Endodermal cell (in vitro differentiated cells): ENCODE measurements at regions not wholly inside any gene's neighbourhood (a gene's known extent, or its start where the extent isn't known, plus 50 kb on each side); places are given as distances from the start of the nearest gene placed in this dataset.
"Not testable (repeated sequence)": the region's sequence is repeated elsewhere in the genome, so short reads cannot be mapped to it uniquely, and the experiment has no call there.

ENCODE experiments used
- DNase-seq: peaks from one replicate; pipeline ENCODE4 v3.0.0-alpha.2; 2017
- H3K27ac ChIP-seq: 2 replicates; pipeline ENCODE4 v1.5.1; 2013; ENCODE audit warnings: mild to moderate bottlenecking, low read depth, low read length, moderate library complexity
- H3K27me3 ChIP-seq: 2 replicates; pipeline ENCODE4 v1.6.1; 2013; ENCODE audit warnings: mild to moderate bottlenecking, low read length, moderate library complexity; ENCODE audit not compliant: insufficient read depth, control insufficient read depth, poor library complexity, severe bottlenecking
- H3K36me3 ChIP-seq: 2 replicates; pipeline ENCODE4 v1.7.0; 2013; ENCODE audit warnings: mild to moderate bottlenecking, low read length, moderate library complexity; ENCODE audit not compliant: control insufficient read depth, insufficient read depth
- H3K4me1 ChIP-seq: one replicate; pipeline ENCODE4 v1.7.0; 2013; ENCODE audit warnings: low read length; ENCODE audit not compliant: control insufficient read depth, insufficient read depth
- H3K4me3 ChIP-seq: 2 replicates; pipeline ENCODE4 v1.5.1; 2013; ENCODE audit warnings: mild to moderate bottlenecking, low read length, moderate library complexity
- H3K9ac ChIP-seq: 2 replicates; pipeline ENCODE4 v1.6.1; 2013; ENCODE audit warnings: mild to moderate bottlenecking, low read length, moderate library complexity; ENCODE audit not compliant: poor library complexity, severe bottlenecking; ENCODE audit errors: extremely low read depth
- H3K9me3 ChIP-seq: 2 replicates; pipeline ENCODE4 v1.6.1; 2013; ENCODE audit warnings: mild to moderate bottlenecking, low read length, moderate library complexity; ENCODE audit not compliant: control insufficient read depth
- H3K27ac Mint-ChIP-seq: 2 replicates; pipeline ENCODE4 v1.8.0; 2020; ENCODE audit warnings: mixed read lengths
- H3K27me3 Mint-ChIP-seq: 2 replicates; pipeline ENCODE4 v1.8.0; 2021; ENCODE audit warnings: mild to moderate bottlenecking, mixed read lengths; ENCODE audit not compliant: insufficient read depth
- H3K36me3 Mint-ChIP-seq: 2 replicates; pipeline ENCODE4 v1.8.0; 2020; ENCODE audit warnings: low read depth, mixed read lengths
- H3K4me1 Mint-ChIP-seq: 2 replicates; pipeline ENCODE4 v1.8.0; 2020; ENCODE audit warnings: mixed read lengths
- H3K4me3 Mint-ChIP-seq: 2 replicates; pipeline ENCODE4 v1.8.0; 2020; ENCODE audit warnings: mild to moderate bottlenecking, moderate library complexity, mixed read lengths
- H3K9me3 Mint-ChIP-seq: 2 replicates; pipeline ENCODE4 v1.8.0; 2020; ENCODE audit warnings: mild to moderate bottlenecking, mixed read lengths
- CTCF ChIP-seq: fragments of 200-600 bp; sonication (generic); conservative IDR thresholded peaks from 2 replicates; pipeline ENCODE4 v1.5.0; 2021; ENCODE audit warnings: antibody characterized with exemption, mild to moderate bottlenecking
- WGBS, 2 experiments: methylation state at CpG; one replicate each; pipeline versions ENCODE4 v1.1.5 to v1.1.7; 2013; ENCODE audit warnings: missing lambda C conversion rate in 2 of 2, mixed read lengths in 1 of 2; ENCODE audit not compliant: insufficient coverage in 1 of 2, insufficient read length in 1 of 2; 5-methylcytosine and 5-hydroxymethylcytosine counted together

- Histone ChIP-seq H3K4me1 (peaks cover 15% of the 10 kb centered on the region), H3K9me3 (peaks cover 39% of the 10 kb centered on the region), H3K27ac (no peak overlapping the region), H3K27me3 (no peaks in the 10 kb centered on the region), H3K9ac (no peak overlapping the region), H3K36me3 (no peaks in the 10 kb centered on the region), H3K4me3 (no peak overlapping the region)
- Mint-ChIP-seq H3K36me3 (peaks cover 3% of the 10 kb centered on the region), H3K27ac (no peak overlapping the region), H3K4me3 (no peak overlapping the region), H3K27me3 (no peaks in the 10 kb centered on the region), H3K4me1 (peaks cover 18% of the 10 kb centered on the region), H3K9me3 (peaks cover 24% of the 10 kb centered on the region)
- DNase-seq: no peak
- WGBS, 2 experiments: 80 to 100% methylated on average over 1 of the region's 1 CpG
- no peak for TF ChIP-seq CTCF
Observed at GRCh38 chr14:101259748-101260147, 301.5 kb upstream of the DIO3 start.

DNA sequence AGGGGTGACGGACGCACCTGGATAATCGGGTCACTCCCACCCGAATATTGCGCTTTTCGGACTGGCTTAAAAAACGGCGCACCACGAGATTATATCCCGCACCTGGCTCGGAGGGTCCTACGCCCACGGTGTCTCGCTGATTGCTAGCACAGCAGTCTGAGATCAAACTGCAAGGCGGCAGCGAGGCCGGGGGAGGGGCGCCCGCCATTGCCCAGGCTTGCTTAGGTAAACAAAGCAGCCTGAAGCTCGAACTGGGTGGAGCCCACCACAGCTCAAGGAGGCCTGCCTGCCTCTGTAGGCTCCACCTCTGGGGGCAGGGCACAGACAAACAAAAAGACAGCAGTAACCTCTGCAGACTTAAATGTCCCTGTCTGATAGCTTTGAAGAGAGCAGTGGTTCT lies 294.9 kb upstream of the DIO3 start:
- DNase-seq, H3K27ac ChIP-seq, H3K27ac Mint-ChIP-seq, H3K4me3 Mint-ChIP-seq, H3K36me3 Mint-ChIP-seq, H3K9ac ChIP-seq, H3K4me1 Mint-ChIP-seq, H3K4me3 ChIP-seq, H3K36me3 ChIP-seq, H3K27me3 Mint-ChIP-seq, H3K27me3 ChIP-seq, H3K4me1 ChIP-seq: not testable (repeated sequence)
- peaks cover 37% of the 10 kb centered on the region for H3K9me3 ChIP-seq
- H3K9me3 Mint-ChIP-seq: peaks cover 40% of the 10 kb centered on the region
- WGBS, 2 experiments: 86 to 91% methylated on average over 4 to 14 of the region's 20 CpGs

- Histone ChIP-seq H3K36me3 (no peaks in the 10 kb centered on the region), H3K27ac (no peak overlapping the region), H3K9ac (no peak overlapping the region), H3K27me3 (no peaks in the 10 kb centered on the region), H3K4me3 (no peak overlapping the region), H3K9me3 (peaks cover 10% of the 10 kb centered on the region), H3K4me1 (no peaks in the 10 kb centered on the region)
- H3K36me3 Mint-ChIP-seq: peaks cover 7% of the 10 kb centered on the region
- H3K27me3 Mint-ChIP-seq: no peaks in the 10 kb centered on the region
- H3K4me1 Mint-ChIP-seq: no peaks in the 10 kb centered on the region
- H3K27ac Mint-ChIP-seq: no peak overlapping the region
- H3K4me3 Mint-ChIP-seq: no peak overlapping the region
- H3K9me3 Mint-ChIP-seq: peaks cover 7% of the 10 kb centered on the region
- no peak for TF ChIP-seq CTCF
- DNase-seq: no peak
Observed at GRCh38 chr14:101273091-101273490, 288.2 kb upstream of the DIO3 start.

- Histone ChIP-seq H3K27ac (no peak overlapping the region), H3K27me3 (no peaks in the 10 kb centered on the region), H3K9me3 (peaks cover 30% of the 10 kb centered on the region), H3K4me1 (no peaks in the 10 kb centered on the region), H3K4me3 (no peak overlapping the region), H3K36me3 (no peaks in the 10 kb centered on the region), H3K9ac (no peak overlapping the region)
- DNase-seq: no peak
- H3K9me3 Mint-ChIP-seq: peaks cover 17% of the 10 kb centered on the region
- peaks cover 22% of the 10 kb centered on the region for H3K36me3 Mint-ChIP-seq
- H3K27me3 Mint-ChIP-seq: no peaks in the 10 kb centered on the region
- no peak overlapping the region for H3K4me3 Mint-ChIP-seq
- TF ChIP-seq CTCF: no peak
- 84 to 100% methylated on average over 2 of the region's 4 CpGs for WGBS, 2 experiments
- no peak overlapping the region for H3K27ac Mint-ChIP-seq
- H3K4me1 Mint-ChIP-seq: no peaks in the 10 kb centered on the region
Observed at GRCh38 chr14:101276309-101277091, 284.8 kb upstream of the DIO3 start.
